Lung microvascular endothelial cell (primary cell): ENCODE measurements at regions not wholly inside any gene's neighbourhood (a gene's known extent, or its start where the extent isn't known, plus 50 kb on each side); places are given as distances from the start of the nearest gene placed in this dataset.

Experiments
- DNase-seq, 2 donors: peaks; one replicate each; pipeline versions ENCODE4 v3.0.0 to v3.0.0-alpha.2; 2010; ENCODE audit warnings: low read depth in 2 of 2

DNA sequence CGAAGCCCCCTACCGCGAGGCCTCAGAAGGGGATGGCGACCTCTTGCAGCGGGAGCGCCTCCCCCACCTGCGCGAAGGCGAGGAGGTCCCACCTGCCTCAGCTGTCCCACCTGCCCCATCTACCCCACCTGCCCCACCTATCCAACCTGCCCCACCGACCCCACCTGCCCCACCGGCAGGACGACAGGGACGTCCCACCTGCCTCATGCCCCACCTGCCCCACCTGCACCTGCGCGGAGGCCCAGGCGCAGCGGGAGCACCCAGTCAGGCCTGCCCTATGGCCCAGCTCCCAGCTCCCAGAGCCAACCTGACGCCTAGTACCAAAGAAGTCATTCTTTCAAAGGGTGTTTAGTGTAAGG is 489.1 kb upstream of the SMIM21 start:
- no peak for DNase-seq

DNA sequence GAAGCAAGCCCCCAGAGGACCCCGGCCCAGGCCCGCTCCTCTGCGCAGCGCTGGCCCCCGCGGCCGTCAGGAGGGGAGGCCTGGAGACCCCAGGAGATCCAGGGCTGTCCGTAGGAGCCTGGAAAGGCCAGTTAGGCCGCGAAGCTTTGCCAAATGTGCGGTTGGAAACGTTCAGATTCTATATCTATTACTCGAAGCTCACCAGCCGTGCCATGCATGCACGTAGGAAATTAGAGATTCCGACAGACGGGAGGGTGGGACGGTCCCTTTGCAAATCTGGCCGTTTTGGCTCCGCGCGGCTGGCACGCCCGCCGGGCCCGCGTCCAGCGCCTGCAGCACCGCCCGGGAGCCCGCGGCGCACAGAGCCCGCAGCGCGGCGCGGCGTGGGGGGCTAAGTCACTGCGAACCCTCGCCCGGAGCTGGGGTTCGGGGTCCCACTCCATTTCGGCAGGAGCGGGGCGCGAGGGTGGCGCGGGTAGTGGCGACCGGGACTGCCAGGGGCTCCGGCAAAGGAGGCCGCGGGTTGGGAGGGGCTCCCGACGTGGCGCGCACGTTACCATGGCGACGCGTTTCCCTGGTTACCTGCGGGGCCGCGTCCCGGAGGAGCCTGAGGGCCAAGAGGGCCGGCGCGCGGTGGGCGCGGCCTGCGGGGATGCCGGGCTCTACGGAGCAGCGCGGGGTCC is 488.6 kb upstream of the SMIM21 start:
- no peak for DNase-seq

DNA sequence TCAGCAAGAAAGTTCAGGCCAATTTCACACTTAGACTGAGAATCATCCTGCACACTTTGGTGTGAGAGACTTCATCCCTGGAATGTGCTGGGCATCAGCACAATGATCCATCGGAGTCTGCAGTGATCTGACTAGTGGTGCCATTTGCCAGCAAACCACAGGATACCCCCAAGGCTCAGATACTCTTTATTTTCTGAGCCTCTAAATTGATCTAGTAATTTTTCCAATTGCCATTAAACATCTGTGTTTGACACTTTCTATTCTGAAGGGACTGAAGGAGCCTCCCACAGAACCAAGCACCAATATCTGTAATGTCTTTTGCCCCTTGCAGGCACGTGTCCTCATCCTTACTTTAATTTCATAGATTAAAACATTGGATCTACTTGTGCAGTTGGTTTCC is 485.3 kb upstream of the SMIM21 start:
- no peak for DNase-seq

DNA sequence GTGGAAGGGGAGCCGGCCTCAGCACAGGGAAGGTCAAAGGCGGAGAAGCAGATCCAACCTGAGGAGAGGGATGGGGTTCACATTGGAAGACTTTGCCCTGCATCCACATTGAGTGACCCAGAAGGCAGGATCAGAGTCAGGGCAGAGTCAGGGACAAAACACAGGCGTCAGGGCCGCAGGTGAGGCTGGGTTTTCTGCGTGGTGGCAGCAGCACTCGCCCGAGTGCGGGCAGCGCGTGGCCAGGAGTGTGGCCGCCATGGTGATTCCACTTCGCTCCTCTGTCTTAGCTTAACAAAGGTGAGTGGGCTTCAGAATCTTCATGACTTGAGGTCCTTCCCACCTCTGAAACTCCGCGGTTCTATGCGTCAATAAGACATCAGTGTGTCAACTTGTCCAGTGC is 476.9 kb upstream of the SMIM21 start:
- DNase-seq: no peak

DNA sequence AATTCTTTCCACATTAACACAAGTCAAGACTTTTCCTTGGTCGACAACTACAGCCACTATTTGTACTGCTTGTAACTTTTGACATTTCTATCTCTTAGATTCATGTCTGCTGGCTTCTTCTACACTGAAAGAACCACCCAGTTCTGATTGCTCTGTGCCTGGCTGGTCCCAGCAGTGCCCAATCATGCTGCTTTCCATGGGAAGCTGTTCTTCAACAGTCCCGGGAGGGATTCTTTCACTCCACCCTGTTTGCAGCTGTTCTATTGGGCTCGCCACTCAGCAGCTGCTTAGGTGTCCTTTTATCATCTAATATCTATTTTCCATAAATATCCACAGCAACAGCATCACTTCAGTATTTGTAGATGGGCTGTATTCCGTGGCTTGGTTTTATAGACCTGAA is 471.1 kb upstream of the SMIM21 start:
- DNase-seq: no peak

DNA sequence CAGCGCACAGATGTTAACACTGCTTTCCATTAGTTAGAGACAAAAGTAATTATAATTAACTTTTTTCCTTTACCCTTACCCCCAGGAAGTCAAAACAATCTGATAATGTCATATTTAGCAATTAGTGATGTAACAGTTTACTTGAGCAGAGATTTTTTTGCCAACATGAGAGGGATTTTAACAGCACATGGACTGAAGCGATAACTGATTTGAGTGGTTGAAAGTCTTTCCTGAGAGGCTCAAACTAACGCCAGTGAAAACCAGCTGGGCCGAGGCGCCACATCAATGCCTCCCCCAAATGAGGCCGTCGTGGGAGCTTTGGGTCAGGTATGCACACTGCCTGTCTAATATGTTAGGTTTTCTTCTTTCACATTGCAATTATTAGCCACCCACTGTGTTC is 469.9 kb upstream of the SMIM21 start:
- DNase-seq: no peak

DNA sequence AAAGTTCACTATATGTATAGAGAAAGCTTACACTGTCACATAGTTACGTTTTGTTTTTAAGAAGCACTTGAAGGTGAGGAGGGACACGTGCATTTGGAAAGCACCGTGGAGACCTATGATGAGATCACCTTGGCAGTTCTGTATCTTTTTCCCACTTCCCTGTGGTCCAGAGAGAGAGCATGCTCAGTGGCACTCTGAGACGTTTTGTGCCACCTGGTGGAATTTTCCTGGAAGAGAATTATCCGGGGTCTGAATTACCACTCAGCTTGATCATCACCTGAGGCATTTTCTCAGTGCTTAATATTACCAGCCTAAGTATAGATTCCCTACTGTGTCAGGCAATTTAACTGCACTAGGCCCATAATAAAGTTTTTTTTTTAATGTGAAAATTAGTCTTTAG is 469.4 kb upstream of the SMIM21 start:
- no peak for DNase-seq

DNA sequence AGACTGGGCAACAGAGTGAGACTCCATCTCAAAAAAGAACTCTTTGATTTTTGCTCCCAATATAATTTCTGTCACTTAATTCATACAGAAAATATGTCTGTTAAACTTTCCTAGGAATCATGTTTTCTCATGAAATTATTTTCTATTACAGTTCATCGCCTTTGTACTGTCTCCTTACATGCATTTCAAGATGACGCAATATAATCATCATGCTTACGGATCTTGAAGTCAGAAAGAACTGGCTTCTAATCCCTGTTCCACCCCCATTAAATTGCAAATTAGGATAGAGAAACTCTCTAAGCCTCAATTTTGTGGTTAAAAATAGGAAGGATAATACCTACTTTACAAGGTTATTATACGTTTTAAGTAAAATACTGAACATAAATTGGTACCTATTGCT is 467.6 kb upstream of the SMIM21 start:
- no peak for DNase-seq

DNA sequence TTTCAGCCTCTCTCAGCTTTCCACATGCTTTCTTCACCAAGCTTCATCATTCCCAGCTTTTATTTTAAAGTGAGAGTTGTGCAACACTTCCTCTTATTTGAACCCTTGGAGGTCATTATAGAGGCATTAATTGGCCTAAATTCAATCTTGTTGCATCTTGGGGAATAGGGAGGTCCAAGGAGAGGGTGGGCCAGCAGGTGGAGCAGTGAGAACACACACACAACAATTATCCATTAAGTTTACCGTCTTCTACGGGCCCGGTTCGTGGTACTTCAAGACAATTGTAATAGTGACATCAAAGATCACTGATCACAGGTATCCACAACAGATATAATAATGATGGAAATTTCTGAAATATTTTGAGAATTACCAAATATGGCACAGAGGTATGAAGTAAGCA is 457.2 kb upstream of the SMIM21 start:
- DNase-seq: no peak

DNA sequence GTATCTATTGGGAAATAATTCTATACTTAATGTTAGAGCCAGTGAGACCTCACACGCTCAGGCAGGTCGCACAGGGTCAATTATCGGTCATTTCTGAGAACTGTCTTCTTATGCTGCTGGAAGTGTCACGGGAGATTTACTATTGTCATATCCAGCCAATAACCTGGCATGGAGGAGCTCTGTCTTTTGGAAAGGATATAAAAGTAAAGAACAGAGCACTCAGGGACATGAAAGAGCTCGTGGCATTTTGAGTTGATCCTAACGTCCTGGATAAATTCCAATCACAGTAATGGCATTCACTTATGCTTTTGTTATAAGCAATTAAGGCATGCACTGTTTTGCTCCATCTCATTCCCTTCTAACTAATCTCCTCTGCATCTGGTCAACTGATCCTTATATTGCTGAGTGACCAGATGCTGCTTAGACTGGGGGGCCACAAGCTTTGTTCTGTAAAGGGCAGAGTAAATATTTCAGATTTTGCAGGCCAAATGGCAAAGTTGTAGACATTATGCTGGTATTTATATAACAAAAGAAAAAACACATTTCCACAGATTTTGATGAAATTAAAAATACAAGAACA is 453.5 kb upstream of the SMIM21 start:
- DNase-seq: no peak

DNA sequence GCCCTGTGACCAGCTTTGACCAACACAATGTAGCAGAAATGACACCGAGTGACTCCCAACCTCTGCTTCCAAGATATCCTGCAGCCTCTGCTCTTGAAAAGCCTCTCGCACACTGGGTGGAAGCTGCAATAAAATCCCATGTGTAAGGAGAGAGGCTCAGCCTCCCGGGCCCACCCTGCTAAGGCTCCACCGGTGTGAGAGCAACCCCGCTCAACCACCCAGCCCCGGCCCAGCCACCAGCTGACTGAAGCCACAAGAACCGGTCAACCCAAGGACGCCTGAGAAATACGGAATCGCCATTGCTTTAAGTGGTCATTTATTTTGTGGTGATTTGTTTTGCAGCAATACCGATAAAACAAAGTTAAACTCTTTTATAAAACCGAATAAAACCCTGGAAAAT is 452.8 kb upstream of the SMIM21 start:
- no peak for DNase-seq

DNA sequence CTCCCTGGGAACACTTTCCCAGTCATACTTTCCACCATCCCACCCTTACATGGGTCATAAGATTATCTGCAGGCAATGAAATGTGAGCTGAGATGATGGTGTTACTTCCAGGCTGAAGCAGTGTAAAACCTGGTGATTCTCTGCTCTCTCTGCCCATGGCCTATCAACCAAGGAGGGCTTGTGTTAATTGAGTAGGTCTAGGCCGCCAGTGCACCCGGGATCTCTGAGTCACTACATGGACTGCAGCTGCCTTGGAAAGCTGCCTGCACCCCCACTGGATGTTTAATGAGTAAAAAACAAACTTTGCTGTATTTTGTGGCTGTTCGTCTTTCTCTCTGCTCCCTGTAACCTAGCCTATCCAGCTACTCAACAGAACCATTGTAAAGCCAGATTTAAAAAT is 451.7 kb upstream of the SMIM21 start:
- DNase-seq: no peak

DNA sequence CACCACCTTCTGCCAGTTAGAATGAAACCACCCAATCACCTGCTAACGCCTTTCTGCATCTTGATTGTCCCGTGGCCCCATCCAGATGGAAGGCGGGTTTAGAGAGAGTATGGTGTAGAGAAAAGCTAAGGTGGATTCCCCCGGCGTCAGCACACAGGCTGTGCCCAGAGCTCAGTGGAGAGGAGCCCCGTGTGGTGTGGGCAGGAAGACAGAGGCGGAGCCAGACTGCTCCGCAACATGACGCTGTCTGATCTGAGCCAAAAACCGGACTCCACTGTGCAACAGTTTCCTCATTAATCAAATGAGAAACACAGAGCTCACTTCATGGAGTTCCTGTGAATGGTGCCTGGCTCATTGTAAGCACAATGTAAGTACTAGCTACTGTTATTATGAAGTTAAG is 448.1 kb upstream of the SMIM21 start:
- DNase-seq: no peak

DNA sequence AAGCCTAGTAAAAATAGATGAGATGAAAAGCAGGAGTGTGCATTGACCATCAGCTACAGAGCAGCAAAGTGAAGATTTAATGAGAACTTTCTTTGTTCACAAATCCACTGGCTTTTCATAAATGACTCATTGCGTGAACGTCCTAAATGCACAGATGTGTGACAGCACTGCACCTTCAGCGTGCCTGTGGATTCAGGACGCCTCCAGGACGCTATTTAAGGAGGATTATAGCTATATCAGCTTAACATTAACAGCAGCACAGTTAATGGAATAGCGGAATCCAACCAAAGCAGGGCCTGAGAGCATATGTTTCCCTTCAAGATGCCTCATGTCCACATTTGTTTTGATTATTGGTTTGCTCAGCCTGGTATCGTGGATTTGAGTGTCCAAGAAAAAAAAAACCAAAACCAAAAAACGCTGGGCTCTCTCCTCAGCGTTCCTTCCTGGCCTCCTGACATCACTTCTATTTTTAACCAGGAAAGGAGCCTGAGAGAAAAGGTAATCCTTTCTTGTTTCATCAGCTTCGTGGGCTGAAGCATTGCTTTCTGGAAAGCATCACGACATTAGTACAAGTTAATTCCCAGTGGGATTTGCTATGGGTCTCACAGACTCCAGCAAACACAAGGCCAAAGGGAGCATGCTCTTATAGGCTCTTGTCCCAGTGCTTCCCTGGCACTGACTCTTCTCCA is 447.0 kb upstream of the SMIM21 start:
- DNase-seq: no peak

DNA sequence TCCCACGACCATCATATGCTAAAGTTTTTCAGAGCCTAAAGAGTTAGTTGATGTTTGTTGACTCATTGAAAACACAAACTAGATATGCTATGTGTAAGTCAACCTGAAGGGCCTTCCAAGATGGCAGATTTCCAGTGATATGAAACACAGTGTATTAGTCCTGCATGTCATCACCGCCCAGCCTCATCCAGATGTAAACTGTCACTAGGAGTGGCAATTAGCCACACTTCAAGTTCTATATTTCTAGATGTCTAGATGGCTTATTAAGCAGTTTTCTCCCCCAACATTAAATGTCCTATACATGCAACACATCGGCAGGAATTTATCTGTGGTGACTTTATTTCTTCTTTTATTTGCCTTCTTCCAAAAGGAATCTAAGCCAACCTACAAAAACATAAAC is 444.1 kb upstream of the SMIM21 start:
- no peak for DNase-seq

DNA sequence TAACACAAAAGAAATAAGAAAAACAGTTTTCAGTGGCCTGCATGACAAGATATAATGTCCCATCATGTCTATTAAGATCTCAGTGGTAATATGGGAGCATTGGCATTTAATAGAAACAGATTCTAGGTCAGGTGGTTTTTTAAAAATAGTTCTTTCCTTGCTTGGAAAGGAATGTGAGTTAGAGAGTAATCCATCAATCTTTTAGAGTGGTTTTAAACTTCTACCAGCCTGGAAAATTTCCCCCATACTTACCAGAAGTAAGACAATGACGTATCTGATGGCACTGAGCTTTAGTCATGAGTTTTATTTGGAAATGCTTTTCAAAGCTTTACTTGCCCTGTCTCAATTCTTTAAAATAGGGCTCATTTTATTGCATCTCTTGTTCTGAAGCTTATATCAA is 441.7 kb upstream of the SMIM21 start:
- no peak for DNase-seq

DNA sequence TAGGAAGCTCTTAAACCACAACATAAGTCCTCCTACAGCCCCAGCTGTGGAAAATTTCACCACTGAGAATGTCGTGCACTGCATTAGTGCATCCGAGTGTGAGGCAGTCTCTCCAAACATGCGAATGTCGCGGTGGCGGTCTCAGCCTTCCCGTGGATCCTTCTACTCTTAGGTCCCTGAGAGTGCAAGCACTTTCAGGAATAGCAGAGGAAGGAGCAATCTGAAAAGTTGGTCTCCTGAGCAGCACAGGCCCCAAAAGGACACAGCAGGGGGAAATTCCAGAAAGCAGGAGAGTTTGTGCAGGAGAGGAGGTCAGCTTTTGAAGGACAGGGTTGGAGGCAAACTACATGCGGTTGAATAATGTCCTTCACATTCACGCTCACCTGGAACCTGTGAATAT is 440.5 kb upstream of the SMIM21 start:
- DNase-seq: no peak

DNA sequence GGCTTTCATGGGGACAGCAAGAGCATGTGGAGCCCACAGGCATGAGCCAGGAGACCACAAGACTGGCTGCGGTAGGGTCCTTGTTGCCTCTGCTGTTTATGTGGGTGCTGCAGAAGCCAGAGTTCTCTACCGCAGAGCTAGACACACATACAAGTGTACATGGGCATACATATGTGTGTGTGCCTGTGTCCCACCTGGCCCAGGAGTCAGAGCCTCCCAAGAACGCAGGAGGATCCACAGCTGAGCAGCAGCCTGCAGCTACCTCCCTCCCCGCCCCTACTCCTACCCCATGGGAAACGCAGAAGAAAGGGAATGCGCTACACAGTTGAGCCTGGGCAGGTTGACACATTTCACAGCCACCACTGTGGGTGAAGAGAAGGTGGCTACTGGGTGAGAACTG is 438.1 kb upstream of the SMIM21 start:
- DNase-seq: no peak

DNA sequence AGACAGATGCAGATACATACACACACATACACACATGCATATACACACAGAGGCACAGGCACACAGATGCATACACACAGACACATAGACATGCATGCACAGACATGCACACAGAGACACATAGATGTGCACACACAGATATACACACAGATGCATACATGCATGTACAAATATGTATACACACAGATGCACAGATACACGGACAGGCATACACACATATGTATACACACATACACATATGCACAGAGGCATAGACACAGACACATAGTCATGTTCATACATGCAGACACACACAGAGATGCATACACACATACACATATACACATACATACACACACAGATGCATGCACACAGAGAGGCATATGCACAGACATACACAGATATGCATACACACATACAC is 437.3 kb upstream of the SMIM21 start:
- DNase-seq: no peak

DNA sequence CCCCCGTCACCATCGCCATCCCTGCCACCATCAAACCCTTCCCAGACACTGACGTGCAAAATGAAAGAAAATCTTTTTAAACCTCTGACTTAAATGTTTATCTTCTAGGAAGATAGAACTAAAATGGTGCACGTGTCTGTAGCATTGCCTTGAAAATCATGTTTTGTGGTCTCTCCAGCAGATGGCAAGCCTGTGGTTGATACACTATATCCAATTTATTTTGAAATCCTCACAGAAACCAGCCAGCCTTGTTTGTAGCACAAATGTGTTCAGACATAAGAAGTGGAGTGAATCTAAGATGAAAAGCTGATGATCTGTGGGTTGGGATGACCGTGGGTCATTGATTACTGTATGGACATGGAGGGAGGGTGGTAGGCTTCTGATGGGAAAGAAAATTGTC is 436.2 kb upstream of the SMIM21 start:
- DNase-seq: no peak

DNA sequence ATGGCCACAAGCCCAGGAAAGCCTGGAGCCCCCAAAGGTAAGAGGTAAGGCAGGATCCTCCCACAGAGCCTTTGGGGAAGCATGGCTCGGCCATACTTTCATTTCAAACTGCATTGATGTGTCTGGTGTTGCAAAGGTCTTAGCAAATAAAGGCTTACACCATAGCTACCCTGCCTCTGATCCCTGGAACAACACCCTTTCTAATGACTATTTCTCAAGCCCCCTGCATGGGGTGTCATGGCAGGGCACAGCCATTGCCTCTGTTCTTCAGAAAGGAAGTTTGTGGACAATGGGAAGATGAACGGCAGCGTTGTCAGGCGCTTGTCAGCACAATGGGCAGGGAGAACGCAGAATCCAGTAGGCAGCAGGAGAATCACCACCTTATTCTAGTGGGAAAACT is 435.0 kb upstream of the SMIM21 start:
- DNase-seq: no peak

DNA sequence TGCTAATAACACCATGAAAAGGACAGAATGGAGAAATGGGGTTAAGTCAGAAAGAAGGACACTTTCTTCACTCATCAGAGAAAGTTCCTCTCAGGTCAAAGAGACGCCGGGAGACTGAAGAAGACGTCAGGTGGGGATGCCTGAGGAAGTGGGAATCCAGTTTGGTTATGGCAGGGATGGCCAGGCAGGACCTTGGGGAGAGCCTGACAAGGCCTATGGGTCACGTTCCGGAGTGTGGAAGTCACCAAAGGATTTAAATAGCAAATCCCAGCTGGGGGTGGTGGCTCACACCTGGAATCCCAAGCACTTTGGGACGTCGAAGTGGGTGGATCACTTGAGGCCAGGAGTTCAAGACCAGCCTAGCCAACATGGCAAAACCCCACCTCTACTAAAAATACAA is 432.7 kb upstream of the SMIM21 start:
- DNase-seq: no peak

DNA sequence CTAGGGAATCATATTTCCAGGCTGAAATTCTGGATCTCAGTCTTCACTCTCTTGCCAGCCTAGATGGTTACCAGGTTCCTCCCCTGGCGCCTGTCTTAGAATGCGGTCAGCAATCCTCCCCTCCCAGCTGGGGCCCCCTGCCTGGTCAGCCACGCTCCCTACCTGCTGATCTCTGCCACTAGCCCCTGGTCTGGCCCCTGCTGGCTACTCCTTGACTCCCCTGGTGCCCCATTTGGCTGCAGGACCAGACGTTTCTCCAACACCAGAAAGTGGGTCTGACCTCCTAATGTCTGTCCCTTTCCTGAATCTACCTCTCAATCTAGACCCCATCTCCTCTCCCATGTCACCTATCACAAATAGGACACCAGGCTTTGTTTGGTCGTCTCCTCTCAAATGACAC is 432.0 kb upstream of the SMIM21 start:
- DNase-seq: no peak

DNA sequence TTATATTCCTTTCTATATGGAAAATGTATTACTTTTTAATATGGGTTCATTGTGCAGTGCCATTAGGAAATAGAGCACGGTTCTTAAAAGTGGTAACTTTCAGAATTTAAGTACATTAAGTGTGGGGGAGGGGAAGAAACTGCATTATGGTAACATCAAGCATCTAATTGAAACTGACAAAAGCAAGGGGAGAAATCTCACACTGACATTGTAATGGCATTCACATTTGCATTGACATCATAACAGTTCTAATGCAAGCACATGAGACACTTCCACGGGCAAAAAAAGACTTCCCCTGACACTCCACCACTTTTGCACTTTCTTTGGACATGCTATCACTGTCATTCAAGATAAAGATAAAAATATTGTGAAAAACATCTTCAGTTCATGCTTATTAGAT is 431.3 kb upstream of the SMIM21 start:
- DNase-seq: no peak
